BJ (cell line): ENCODE measurements at regions not wholly inside any gene's neighbourhood (a gene's known extent, or its start where the extent isn't known, plus 50 kb on each side); places are given as distances from the start of the nearest gene placed in this dataset.

Experiments
- CTCF ChIA-PET: fragments of 350-600 bp; formaldehyde crosslinking; extraction: SDS; loops from one replicate; lab custom pipeline; 2021; ENCODE audit warnings: antibody characterized with exemption, inconsistent platforms; lab: Yijun Ruan, JAX
- POLR2A ChIA-PET: fragments of 300-600 bp; sonication (Branson Sonifier 250); formaldehyde crosslinking; extraction: SDS; loops from one replicate; lab custom pipeline; 2021; ENCODE audit warnings: antibody characterized with exemption; lab: Charles Lee
- DNase-seq: peaks from one replicate; pipeline ENCODE4 v3.0.0-alpha.2; 2011; ENCODE audit warnings: low read depth
- H3K27me3 ChIP-seq: 2 replicates; pipeline ENCODE4 v1.6.0; 2011; ENCODE audit warnings: low read length; ENCODE audit not compliant: control insufficient read depth, insufficient read depth
- H3K36me3 ChIP-seq: 2 replicates; pipeline ENCODE4 v1.5.1; 2011; ENCODE audit warnings: low read length; ENCODE audit not compliant: control insufficient read depth, insufficient read depth
- H3K4me3 ChIP-seq: 2 replicates; pipeline ENCODE4 v1.5.1; 2011; ENCODE audit warnings: low read depth, mild to moderate bottlenecking, control low read depth, low read length
- CTCF ChIP-seq: IDR thresholded peaks from 2 replicates; pipeline ENCODE4 v1.5.1; 2011; ENCODE audit warnings: low read depth, mild to moderate bottlenecking, control low read depth, inconsistent platforms, low read length, moderate library complexity; ENCODE audit not compliant: insufficient read depth

GRCh38 chr6:168165891-168166290 lies 86.9 kb upstream of the FRMD1 start:
- no peak for DNase-seq
- no peaks in the 10 kb centered on the region for H3K27me3 ChIP-seq
- no peak for TF ChIP-seq CTCF
- no peak overlapping the region for H3K4me3 ChIP-seq
- ChIA-PET CTCF (no interaction called here), POLR2A (no interaction called here)
- H3K36me3 ChIP-seq = no peaks in the 10 kb centered on the region

GRCh38 chr6:168165373-168165772 lies 86.4 kb upstream of the FRMD1 start:
- Histone ChIP-seq H3K36me3 (no peaks in the 10 kb centered on the region), H3K27me3 (no peaks in the 10 kb centered on the region), H3K4me3 (no peak overlapping the region)
- TF ChIP-seq CTCF = no peak
- peak; percentile 72 for DNase-seq
- ChIA-PET POLR2A (no interaction called here), CTCF (no interaction called here)

- Histone ChIP-seq H3K27me3 (no peaks in the 10 kb centered on the region), H3K36me3 (no peaks in the 10 kb centered on the region), H3K4me3 (no peak overlapping the region)
- ChIA-PET POLR2A (interaction anchor here (0.6 kb wide), 1 partner anchor 1797 kb away, joined by 4 read pairs; no protein-coding TSS in a partner anchor), CTCF (interaction anchor here (0.5 kb wide), 1 partner anchor 1560 kb away, joined by 3 read pairs; no protein-coding TSS in a partner anchor)
- no peak for TF ChIP-seq CTCF
- no peak for DNase-seq
Observed at GRCh38 chr6:168164462-168165061, 85.5 kb upstream of the FRMD1 start.

- H3K36me3 ChIP-seq = no peaks in the 10 kb centered on the region
- no peak for DNase-seq
- H3K4me3 ChIP-seq = no peak overlapping the region
- H3K27me3 ChIP-seq = no peaks in the 10 kb centered on the region
- CTCF ChIA-PET = no interaction called here
- POLR2A ChIA-PET = no interaction called here
- TF ChIP-seq CTCF = no peak
Observed at GRCh38 chr6:168163096-168163731, 84.2 kb upstream of the FRMD1 start.

- no peaks in the 10 kb centered on the region for H3K27me3 ChIP-seq
- H3K36me3 ChIP-seq = no peaks in the 10 kb centered on the region
- CTCF ChIA-PET = interaction anchor here (0.7 kb wide), 1 partner anchor 32 kb away, joined by 3 read pairs; no protein-coding TSS in a partner anchor
- DNase-seq = no peak
- POLR2A ChIA-PET = no interaction called here
- H3K4me3 ChIP-seq = no peak overlapping the region
- TF ChIP-seq CTCF = no peak
Observed at GRCh38 chr6:168162366-168162765, 83.4 kb upstream of the FRMD1 start.
